Transverse colon (tissue), 4 donors: ENCODE measurements at regions not wholly inside any gene's neighbourhood (a gene's known extent, or its start where the extent isn't known, plus 50 kb on each side); places are given as distances from the start of the nearest gene placed in this dataset.

Source experiments
- DNase-seq: peaks from one replicate; pipeline ENCODE4 v3.0.0-alpha.2; 2019
- H3K27ac ChIP-seq, 4 donors: fragments of 200-600 bp; sonication (generic); 2 replicates each; pipeline ENCODE4 v1.5.1; 2016 to 2018; ENCODE audit warnings: inconsistent platforms in 4 of 4
- H3K27me3 ChIP-seq: fragments of 200-600 bp; sonication (generic); 2 replicates; pipeline ENCODE4 v1.5.1; 2017; ENCODE audit warnings: inconsistent platforms
- H3K36me3 ChIP-seq, 4 donors: fragments of 200-600 bp; sonication (generic); 2 replicates each; pipeline ENCODE4 v1.5.1; 2017 to 2019; ENCODE audit warnings: inconsistent platforms in 4 of 4
- H3K4me1 ChIP-seq, 4 donors: fragments of 200-600 bp; sonication (generic); 2 replicates each; pipeline ENCODE4 v1.5.1; 2017 to 2020; ENCODE audit warnings: inconsistent platforms in 4 of 4
- H3K4me3 ChIP-seq, 4 donors: fragments of 200-600 bp; sonication (generic); 1 replicate in 1 of 4; 2 replicates in 3 of 4; pipeline versions ENCODE4 v1.5.1 to v1.6.1; 2017 to 2019; ENCODE audit warnings: inconsistent platforms in 4 of 4
- H3K9me3 ChIP-seq, 2 donors: fragments of 200-600 bp; sonication (generic); 2 replicates each; pipeline ENCODE4 v1.5.1; 2017 to 2019; ENCODE audit warnings: inconsistent platforms in 2 of 2
- EP300 ChIP-seq: sonication (generic); formaldehyde crosslinking; IDR thresholded peaks from one replicate; pipeline ENCODE4 v1.6.1; 2017; ENCODE audit warnings: antibody characterized with exemption, low read depth
- POLR2A ChIP-seq: fragments of 450-650 bp; IDR thresholded peaks from one replicate; pipeline ENCODE4 v1.6.1; 2016; ENCODE audit warnings: antibody characterized with exemption, mild to moderate bottlenecking, moderate library complexity
- POLR2AphosphoS5 ChIP-seq, 3 donors: sonication (generic); formaldehyde crosslinking; IDR thresholded peaks; one replicate each; pipeline ENCODE4 v1.6.1; 2016; ENCODE audit warnings: antibody characterized with exemption in 3 of 3
- WGBS, 2 donors: methylation state at CpG; one replicate each; pipeline ENCODE4 v1.1.5; 2018; ENCODE audit warnings: low coverage in 1 of 2; 5-methylcytosine and 5-hydroxymethylcytosine counted together
- in situ Hi-C, 4 donors: fragments of 200-750 bp; cut with MboI; loops; one replicate each; pipeline versions ENCODE4 v1.15.0 to v1.15.1; 2017; ENCODE audit warnings: low sequenced_read_pairs in 3 of 4, low pct_ligation_motif_present in 1 of 4, low pct_unique_long_range_greater_than_20kb in 1 of 4
- intact Hi-C: fragments of 100-400 bp; cut with DNase I; formaldehyde crosslinking; loops from one replicate; pipeline ENCODE4 v1.15.1; 2023; ENCODE audit warnings: low total_unique reads
- TF ChIP-seq, protein P1 (sequence below), 5 experiments: fragments of 200-600 bp in 3 of 5; fragments of 450-650 bp in 2 of 5; sonication (generic) in 3 of 5; IDR thresholded peaks; 1 replicate in 2 of 5; 2 replicates in 3 of 5; pipeline ENCODE4 v1.5.1; 2016 to 2017; ENCODE audit warnings: antibody characterized with exemption in 5 of 5, inconsistent platforms in 3 of 5, mild to moderate bottlenecking in 2 of 5, moderate library complexity in 1 of 5

DNA sequence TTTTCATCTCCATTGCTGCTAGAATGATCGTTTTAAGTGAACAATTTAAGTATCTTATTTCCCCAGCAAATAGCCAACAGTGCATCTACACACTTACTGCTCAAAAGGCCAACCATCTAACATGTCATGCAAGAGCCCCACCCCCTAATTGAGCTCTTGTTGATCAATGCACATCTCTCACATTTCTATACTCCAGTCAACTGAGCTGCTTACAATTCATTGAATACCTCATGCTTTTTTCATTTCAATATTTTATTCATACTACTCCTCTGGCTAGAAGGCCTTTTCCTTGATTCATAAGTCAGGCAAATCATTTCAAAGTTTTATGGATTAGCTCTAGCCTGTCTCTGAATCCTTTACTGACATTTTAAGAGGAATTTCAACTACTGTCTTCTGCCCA is 79.0 kb upstream of the WDR17 start:
- TF ChIP-seq POLR2A (no peak), POLR2AphosphoS5 (IDR thresholded peaks at IDR 0.05) (no peak), EP300 (no peak)
- TF ChIP-seq, protein P1, sequence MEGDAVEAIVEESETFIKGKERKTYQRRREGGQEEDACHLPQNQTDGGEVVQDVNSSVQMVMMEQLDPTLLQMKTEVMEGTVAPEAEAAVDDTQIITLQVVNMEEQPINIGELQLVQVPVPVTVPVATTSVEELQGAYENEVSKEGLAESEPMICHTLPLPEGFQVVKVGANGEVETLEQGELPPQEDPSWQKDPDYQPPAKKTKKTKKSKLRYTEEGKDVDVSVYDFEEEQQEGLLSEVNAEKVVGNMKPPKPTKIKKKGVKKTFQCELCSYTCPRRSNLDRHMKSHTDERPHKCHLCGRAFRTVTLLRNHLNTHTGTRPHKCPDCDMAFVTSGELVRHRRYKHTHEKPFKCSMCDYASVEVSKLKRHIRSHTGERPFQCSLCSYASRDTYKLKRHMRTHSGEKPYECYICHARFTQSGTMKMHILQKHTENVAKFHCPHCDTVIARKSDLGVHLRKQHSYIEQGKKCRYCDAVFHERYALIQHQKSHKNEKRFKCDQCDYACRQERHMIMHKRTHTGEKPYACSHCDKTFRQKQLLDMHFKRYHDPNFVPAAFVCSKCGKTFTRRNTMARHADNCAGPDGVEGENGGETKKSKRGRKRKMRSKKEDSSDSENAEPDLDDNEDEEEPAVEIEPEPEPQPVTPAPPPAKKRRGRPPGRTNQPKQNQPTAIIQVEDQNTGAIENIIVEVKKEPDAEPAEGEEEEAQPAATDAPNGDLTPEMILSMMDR (IDR thresholded peaks at IDR 0.05): no peak
- Histone ChIP-seq H3K4me1 (no peaks in the 10 kb centered on the region), H3K4me3 (no peak overlapping the region), H3K27ac (no peak overlapping the region), H3K36me3 (no peaks in the 10 kb centered on the region), H3K9me3 (no peaks in the 10 kb centered on the region), H3K27me3 (no peaks in the 10 kb centered on the region)
- in situ Hi-C loops (no loop called here), intact Hi-C loops (no loop called here)
- no peak for DNase-seq
- 57 to 61% methylated on average over 1 of the region's 1 CpG for WGBS, 2 donors

DNA sequence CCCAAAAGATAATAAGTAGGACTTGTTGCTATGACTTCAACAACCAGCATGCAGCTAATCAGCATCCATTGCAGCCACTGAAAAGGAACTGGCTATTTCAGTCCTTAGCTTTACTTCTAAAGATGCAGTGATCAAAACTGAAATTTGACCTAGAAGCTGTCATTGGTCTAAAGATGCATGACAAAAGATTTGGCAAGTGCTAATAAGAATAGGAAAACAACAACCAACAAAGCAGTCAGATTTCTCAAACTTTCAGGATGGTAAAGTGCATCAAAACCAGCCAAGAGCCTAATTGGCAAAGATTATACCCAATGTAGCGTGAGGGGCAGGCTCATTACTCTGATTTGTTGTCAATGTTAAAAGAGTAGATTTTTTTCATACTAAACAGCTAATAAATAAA is 77.1 kb upstream of the WDR17 start:
- Histone ChIP-seq H3K9me3 (no peaks in the 10 kb centered on the region), H3K4me3 (no peak overlapping the region), H3K27ac (no peak overlapping the region), H3K27me3 (no peaks in the 10 kb centered on the region), H3K4me1 (no peaks in the 10 kb centered on the region), H3K36me3 (no peaks in the 10 kb centered on the region)
- 67 to 72% methylated on average over 1 of the region's 1 CpG for WGBS, 2 donors
- intact Hi-C loops (no loop called here), in situ Hi-C loops (no loop called here)
- no peak for DNase-seq
- TF ChIP-seq POLR2AphosphoS5 (IDR thresholded peaks at IDR 0.05) (no peak), POLR2A (no peak), EP300 (no peak)
- TF ChIP-seq, protein P1 (IDR thresholded peaks at IDR 0.05): no peak

GRCh38 chr4:175996206-175996605 is 69.4 kb upstream of the WDR17 start:
- Histone ChIP-seq H3K9me3 (no peaks in the 10 kb centered on the region), H3K27me3 (peaks cover 13% of the 10 kb centered on the region), H3K27ac (no peak overlapping the region), H3K4me1 (no peaks in the 10 kb centered on the region), H3K36me3 (no peaks in the 10 kb centered on the region), H3K4me3 (no peak overlapping the region)
- no peak for DNase-seq
- intact Hi-C loops (no loop called here), in situ Hi-C loops (no loop called here)
- TF ChIP-seq EP300 (no peak), POLR2AphosphoS5 (IDR thresholded peaks at IDR 0.05) (no peak), POLR2A (no peak)
- TF ChIP-seq, protein P1 (IDR thresholded peaks at IDR 0.05): no peak

DNA sequence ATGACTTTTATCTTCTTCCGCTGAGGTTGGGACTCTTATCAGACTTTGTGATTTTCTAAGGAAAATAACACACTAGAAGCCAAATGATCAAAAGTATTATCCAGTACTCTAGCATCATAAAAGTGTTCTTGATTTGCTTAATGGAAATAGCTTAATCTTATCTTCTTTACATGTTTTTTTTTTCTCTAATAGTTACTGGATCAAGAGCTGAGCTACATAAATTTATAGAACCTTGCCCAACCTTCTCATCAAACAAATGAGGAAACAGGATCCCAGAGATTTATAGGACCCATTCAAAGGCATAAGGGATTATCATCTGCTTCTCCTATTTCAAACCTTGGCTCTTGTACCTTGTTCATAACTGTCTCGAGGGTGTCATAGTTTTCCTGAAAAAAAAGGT is 68.3 kb upstream of the WDR17 start:
- intact Hi-C loops (no loop called here), in situ Hi-C loops (no loop called here)
- Histone ChIP-seq H3K4me3 (no peak overlapping the region), H3K27ac (no peak overlapping the region), H3K4me1 (peaks cover 0 to 3% (median 0%) of the 10 kb centered on the region in 4 donors), H3K27me3 (peaks cover 22% of the 10 kb centered on the region), H3K36me3 (no peaks in the 10 kb centered on the region), H3K9me3 (no peaks in the 10 kb centered on the region)
- TF ChIP-seq EP300 (no peak), POLR2A (no peak), POLR2AphosphoS5 (IDR thresholded peaks at IDR 0.05) (no peak)
- TF ChIP-seq, protein P1 (IDR thresholded peaks at IDR 0.05): no peak
- 50 to 64% methylated on average over 2 of the region's 2 CpGs for WGBS, 2 donors
- DNase-seq: no peak
